HG03108 (cell line): ENCODE measurements at regions not wholly inside any gene's neighbourhood (a gene's known extent, or its start where the extent isn't known, plus 50 kb on each side); places are given as distances from the start of the nearest gene placed in this dataset.
"Not testable (repeated sequence)": the region's sequence is repeated elsewhere in the genome, so short reads cannot be mapped to it uniquely, and the experiment has no call there.

Experiments
- ATAC-seq: cut with Tn5 transposase; IDR thresholded peaks from one replicate; pipeline ENCODE4 v1.9.1; 2021; ENCODE audit warnings: moderate library complexity; ENCODE audit not compliant: unreplicated experiment

- ATAC-seq: no peak
Measured at GRCh38 chr3:125695688-125696087, 100.4 kb upstream of the OSBPL11 start.

GRCh38 chr3:125697126-125697525 is 101.8 kb upstream of the OSBPL11 start:
- not testable (repeated sequence) for ATAC-seq

GRCh38 chr3:125697979-125698640 is 102.8 kb upstream of the OSBPL11 start:
- ATAC-seq: not testable (repeated sequence)

- ATAC-seq: no peak
Measured at GRCh38 chr3:125715651-125716050, 120.4 kb upstream of the OSBPL11 start.

- not testable (repeated sequence) for ATAC-seq
Measured at GRCh38 chr3:125732151-125732550, 136.9 kb upstream of the OSBPL11 start.

- not testable (repeated sequence) for ATAC-seq
Measured at GRCh38 chr3:125741991-125742718, 146.9 kb upstream of the OSBPL11 start.

GRCh38 chr3:125742845-125743244 is 147.5 kb upstream of the OSBPL11 start:
- ATAC-seq: not testable (repeated sequence)

- ATAC-seq: not testable (repeated sequence)
Measured at GRCh38 chr3:125757050-125757449, 161.8 kb upstream of the OSBPL11 start.

- ATAC-seq: not testable (repeated sequence)
Measured at GRCh38 chr3:125758641-125759130, 163.4 kb upstream of the OSBPL11 start.

GRCh38 chr3:125762601-125763000 is 167.3 kb upstream of the OSBPL11 start:
- ATAC-seq: not testable (repeated sequence)

- ATAC-seq: not testable (repeated sequence)
Measured at GRCh38 chr3:125766285-125766826, 171.1 kb upstream of the OSBPL11 start.

GRCh38 chr3:125766931-125767330 is 171.6 kb upstream of the OSBPL11 start:
- not testable (repeated sequence) for ATAC-seq

- ATAC-seq: no peak
Measured at GRCh38 chr3:125767641-125768040, 172.3 kb upstream of the OSBPL11 start.

- not testable (repeated sequence) for ATAC-seq
Measured at GRCh38 chr3:125768821-125769220, 173.5 kb upstream of the OSBPL11 start.

GRCh38 chr3:125771506-125771905 is 176.2 kb upstream of the OSBPL11 start:
- ATAC-seq: not testable (repeated sequence)

GRCh38 chr3:125774433-125775034 is 179.2 kb upstream of the OSBPL11 start:
- ATAC-seq: not testable (repeated sequence)

- ATAC-seq: not testable (repeated sequence)
Measured at GRCh38 chr3:125775106-125775505, 179.8 kb upstream of the OSBPL11 start.

- ATAC-seq: not testable (repeated sequence)
Measured at GRCh38 chr3:125775606-125776294, 180.5 kb upstream of the OSBPL11 start.

- ATAC-seq: not testable (repeated sequence)
Measured at GRCh38 chr3:125779276-125779675, 184.0 kb upstream of the OSBPL11 start.

- ATAC-seq: not testable (repeated sequence)
Measured at GRCh38 chr3:125779918-125780317, 184.6 kb upstream of the OSBPL11 start.

GRCh38 chr3:125781678-125782077 is 186.4 kb upstream of the OSBPL11 start:
- not testable (repeated sequence) for ATAC-seq
